Epithelial cell of prostate (primary cell): ENCODE measurements at regions not wholly inside any gene's neighbourhood (a gene's known extent, or its start where the extent isn't known, plus 50 kb on each side); places are given as distances from the start of the nearest gene placed in this dataset.

Experiments used
- DNase-seq: peaks from one replicate; pipeline ENCODE4 v3.0.0-alpha.2; 2011; ENCODE audit warnings: low read depth, low spot score
- H3K27ac ChIP-seq: fragments of 450-650 bp; 2 replicates; pipeline ENCODE4 v1.5.1; 2017; ENCODE audit warnings: mild to moderate bottlenecking

DNA sequence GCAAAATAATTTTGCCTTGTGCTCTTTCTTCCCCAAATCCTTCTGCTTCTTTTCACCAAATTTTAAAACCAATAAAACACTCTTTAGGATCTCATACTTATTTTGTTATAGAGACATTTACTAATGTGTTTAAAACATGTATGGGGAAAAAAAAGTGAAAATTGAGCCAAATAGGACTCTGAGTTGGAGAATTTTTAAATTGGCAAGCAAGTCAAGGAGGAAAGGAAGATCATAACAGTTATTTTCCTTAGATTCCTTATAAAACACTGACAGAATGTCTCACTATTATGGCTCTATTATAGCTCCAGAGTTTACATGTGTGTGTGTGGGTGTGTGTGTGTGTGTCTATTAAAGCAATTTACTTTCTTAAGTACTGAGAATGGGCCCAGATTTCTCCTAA lies 220.5 kb downstream of the SLC6A15 start:
- H3K27ac ChIP-seq, result no peak overlapping the region

DNA sequence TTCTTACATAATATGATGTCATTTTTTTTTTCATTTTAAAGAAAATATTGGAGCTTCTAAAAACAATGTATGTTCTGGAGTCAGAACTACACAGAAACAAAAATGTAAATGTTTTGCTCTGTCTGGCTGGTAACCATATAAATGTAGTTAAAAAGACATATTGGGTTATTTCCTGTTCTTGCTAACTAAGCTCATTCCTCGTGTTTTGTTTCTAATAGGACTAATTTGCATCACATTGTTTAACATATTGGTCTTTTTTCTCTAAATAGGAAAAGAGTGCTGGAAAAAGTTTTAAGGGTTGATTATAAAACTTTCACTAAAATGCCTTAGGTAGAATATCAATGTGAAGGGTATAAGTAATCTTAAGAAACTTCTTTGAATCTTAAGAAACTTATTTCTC lies 221.3 kb downstream of the SLC6A15 start:
- no peak for DNase-seq
- no peak overlapping the region for H3K27ac ChIP-seq

More for the DNA sequence above, 220.5 kb downstream of the SLC6A15 start:
- no peak for DNase-seq

DNA sequence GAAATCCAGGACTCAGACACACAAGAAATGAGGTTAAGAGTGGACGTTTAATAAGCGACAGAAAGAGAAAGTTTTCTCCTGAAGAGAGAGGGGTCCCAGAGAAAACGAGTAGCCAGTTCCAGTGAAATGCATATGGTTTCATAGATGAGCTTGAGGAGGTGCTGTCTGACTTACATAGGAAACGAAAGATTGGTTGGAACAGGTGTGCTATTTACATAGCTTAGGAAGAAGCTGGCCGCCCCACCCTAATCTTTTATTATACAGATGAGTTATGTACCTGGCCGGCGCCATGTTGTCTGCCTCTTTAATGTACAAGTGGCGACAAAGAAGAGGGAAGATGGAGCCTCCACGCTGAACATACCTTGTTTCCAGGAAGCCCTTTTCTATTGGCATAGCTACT lies 223.0 kb downstream of the SLC6A15 start:
- no peak overlapping the region for H3K27ac ChIP-seq
- DNase-seq, result no peak

DNA sequence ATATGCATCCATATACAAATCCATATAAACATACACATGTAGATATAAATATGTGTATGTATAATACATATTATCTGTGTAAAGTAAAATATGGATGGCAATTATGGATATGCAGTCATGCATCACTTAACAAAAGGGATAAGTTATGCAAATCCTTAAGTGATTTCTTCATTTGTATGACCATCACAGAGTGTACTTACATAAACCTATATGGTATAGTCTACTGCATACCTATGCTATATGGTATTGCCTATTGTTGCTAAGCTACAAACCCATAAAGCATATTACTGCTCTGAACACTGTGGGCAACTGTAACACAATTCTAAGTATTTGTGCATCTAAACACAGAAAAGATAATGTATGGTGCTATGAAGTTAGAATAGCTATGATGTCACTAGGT lies 227.2 kb downstream of the SLC6A15 start:
- no peak for DNase-seq

DNA sequence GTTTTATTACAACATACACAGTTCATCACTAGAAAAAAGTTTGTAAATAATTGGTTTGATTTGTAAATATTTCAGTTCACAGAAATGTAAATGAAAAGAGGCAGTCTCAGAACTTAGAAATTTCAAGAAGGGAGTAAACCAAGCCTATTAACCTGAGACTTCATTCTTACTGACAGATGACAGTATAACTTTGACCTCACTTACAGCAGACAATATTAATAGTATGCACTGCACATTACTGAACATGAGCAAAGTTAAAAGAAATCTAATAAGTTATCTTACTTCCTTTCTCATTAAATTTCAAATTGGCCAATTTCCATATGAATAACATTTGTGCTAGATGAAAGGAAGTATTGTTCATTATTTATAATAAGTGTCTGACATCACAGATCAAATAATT lies 235.8 kb downstream of the SLC6A15 start:
- no peak overlapping the region for H3K27ac ChIP-seq
- DNase-seq, result no peak

More for the DNA sequence above, 227.2 kb downstream of the SLC6A15 start:
- no peak overlapping the region for H3K27ac ChIP-seq

DNA sequence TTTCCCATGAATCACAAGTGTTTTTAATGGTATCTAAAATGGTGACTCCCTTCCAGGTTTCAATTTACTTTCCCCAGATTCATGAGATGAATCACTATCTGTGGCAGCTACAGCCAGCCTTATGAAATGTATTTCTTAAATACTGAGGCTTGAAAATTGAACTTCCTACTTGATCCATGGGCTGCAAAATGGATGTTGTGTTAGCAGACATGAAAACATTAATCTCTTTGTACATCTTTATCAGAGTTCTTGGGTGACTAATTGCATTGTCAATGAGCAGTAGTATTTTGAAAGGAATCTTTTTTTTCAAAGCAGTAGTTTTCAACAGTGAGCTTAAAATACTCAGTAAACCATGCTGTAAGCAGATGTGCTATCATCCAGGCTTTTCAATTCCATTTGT lies 250.8 kb downstream of the SLC6A15 start:
- H3K27ac ChIP-seq, result no peak overlapping the region
- no peak for DNase-seq

DNA sequence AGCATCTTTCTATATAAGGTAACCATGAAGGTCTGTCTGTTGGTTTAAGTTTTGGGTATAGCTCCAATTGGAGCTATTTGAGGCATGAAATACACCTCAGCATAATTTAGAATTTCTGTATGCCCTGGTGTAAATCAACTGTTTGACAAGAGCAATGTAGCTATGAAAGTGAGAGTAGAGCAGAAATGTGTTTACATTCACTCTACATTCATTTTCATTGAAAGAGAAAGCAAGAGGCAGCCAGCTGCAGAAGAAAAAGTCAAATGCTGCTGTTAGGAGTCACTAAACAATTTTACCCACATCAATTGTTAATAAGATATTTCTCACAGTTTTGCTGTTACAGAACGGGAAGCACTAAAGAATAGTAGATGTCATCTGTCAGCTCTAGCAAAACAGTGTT lies 252.5 kb downstream of the SLC6A15 start:
- H3K27ac ChIP-seq, result no peak overlapping the region
- no peak for DNase-seq

DNA sequence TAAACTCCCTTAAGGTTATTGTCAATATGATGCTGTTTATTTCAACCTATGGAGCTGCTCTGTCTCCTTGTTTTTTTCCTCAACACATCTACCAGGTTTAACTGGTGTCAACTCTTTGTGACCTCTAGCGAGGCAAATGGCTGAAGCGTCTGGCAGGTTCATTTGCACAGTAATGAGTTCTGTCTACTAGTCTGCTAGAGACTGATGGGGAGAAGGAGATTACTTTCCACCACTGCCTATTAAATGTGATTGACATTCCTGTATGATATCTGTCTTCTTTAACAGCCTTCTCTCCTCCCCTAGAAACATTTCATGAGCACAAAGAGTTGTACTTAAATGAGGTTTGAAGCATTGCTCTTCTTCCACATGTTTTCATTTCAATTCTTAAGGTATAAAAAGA lies 253.7 kb downstream of the SLC6A15 start:
- DNase-seq, result no peak
- no peak overlapping the region for H3K27ac ChIP-seq

DNA sequence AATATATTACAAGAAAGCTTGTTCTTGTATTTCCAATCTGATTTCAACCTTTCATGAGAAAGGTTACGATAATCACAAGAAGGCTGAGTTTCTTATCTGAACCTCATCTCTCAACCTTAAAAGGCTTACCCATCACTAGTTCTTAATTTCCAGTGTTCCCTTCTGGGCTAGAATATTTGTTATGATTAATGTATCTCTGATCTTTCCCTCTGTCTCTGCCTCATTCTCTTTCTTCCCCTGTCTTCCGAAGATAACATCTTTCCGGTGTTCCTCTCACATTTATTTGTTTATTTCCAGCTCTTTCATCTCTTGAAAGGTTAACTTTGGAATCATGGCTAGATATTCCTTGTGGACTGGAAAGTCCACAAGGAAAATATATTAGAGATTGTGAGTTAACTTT lies 255.9 kb downstream of the SLC6A15 start:
- DNase-seq, result no peak
- H3K27ac ChIP-seq, result no peak overlapping the region

DNA sequence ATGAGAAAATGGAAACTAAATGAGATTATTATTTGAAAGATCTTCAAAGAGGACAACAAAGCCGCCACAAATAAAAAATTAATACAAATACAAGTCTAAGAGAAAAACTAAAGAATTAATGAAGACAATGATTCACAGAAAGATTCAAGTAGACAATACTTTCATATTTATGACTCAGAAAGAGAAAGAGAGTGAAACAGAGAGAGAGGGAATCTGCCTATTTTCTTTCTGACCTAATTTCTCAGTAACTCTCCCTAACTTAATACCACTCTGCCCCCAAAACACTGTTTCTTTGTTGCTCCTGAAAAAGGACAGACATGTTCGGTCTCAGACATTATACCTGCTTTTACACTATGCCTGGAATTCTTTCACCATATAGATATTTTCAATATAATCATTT lies 259.1 kb downstream of the SLC6A15 start:
- no peak overlapping the region for H3K27ac ChIP-seq
- DNase-seq, result no peak

DNA sequence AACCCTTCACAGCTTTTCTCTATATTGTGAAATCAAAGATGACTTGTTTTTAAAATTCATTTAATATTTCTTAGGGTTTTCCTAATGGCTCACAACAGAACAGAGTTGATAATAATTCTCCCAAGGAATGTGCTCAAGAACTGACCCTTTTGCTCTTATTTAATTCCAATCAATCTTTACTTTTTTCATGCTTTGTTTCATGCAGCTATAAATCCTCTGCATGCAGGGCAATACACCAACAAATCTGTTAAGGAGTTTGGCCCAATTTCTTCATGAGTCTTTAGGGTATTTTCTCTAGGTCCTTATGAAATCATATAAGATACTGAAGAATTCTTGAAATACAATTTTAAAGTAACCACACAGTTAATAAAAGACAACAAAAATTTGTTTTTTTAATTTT lies 264.2 kb downstream of the SLC6A15 start:
- H3K27ac ChIP-seq, result no peak overlapping the region
- DNase-seq, result no peak

DNA sequence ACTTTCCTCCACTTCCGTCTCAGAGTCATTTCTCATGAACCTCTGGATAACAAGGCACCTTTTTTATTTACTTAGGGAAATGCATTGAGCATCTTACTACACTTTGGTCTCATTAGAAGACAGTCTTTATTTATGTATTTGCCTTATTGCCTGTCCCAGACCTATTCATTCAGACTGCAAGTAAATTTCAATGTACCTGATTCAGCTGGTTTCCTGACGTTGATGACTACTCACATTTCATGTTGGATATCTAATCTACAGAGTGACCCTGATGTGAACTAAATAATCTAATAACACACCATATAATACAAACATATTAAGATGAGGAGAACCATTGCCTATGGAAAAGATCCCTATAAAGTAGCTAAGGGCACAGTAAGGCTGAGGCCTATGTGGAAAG lies 267.7 kb downstream of the SLC6A15 start:
- no peak for DNase-seq
- no peak overlapping the region for H3K27ac ChIP-seq

DNA sequence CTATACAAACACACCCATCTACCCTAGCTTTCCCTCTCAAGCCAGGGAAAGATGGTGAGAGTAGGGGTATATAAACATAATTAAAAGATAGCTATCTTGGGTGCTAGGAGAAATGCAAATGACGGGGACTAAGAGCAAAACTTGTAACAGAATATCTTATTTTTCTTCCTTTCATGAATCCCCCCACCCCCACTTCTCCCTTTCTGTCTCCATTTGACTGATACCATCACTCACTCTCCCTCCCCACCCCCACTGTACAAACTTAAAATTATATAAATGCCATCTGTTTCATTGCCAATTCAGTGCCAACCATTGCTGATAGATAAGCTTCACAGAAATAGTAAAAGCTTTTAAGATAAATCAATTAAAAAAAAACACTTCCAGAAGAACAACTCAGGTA lies 268.6 kb downstream of the SLC6A15 start:
- no peak for DNase-seq
- no peak overlapping the region for H3K27ac ChIP-seq

DNA sequence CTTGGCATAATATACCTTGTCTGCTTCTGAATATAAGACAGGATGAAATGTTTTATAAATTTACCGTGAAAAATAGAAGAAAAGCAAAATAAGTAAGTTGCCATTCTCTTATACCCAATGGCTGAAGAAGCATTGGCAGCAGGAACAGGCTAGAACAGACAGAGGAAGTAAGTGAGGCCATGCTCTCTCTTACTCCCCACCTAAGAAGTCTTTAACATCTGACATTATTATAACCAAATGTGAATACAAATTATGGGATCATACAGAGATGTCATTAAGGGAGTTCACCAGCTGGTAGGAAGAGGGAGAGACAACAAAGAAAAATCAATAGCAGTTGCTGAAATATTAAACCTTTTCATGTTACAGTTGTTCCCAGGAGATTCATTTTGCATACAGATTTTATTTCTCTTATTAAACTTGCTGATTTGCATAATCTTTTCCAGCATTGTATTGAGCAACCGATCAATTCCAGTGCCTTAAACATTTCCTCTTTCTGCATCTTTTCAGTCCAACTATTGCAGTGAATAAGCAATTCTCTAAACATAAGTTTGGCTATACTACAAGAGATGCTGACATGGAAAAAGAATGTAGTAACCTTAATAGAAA lies 270.6 kb downstream of the SLC6A15 start:
- no peak for DNase-seq
- no peak overlapping the region for H3K27ac ChIP-seq

DNA sequence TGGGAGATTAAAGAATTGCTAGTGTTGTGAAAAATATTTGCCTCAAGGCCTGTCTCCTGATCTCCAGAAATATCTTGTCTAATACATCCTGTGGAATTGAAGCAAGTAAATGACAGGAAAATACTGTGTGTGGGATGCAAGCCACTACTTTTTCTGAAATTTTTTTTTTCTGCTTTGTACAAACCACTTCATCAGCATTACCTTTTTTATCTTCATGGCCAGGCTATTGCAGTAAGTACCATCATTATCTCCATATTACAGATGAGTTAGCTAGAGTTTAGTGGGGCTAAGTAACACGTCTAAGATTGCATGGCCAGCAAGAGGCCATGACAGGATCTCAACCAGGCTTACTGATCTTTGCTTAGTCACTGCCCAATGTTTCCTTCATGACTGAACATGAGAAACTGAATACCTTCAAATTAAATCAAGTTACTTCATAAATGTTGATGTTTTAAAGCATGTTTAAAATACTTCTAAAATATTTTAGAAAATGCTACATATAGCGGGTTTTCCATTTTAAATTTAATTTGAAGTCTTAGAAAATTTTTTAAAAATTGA lies 273.7 kb downstream of the SLC6A15 start:
- peak overlapping the region; percentile 67 for H3K27ac ChIP-seq
- peak; percentile 8 for DNase-seq

DNA sequence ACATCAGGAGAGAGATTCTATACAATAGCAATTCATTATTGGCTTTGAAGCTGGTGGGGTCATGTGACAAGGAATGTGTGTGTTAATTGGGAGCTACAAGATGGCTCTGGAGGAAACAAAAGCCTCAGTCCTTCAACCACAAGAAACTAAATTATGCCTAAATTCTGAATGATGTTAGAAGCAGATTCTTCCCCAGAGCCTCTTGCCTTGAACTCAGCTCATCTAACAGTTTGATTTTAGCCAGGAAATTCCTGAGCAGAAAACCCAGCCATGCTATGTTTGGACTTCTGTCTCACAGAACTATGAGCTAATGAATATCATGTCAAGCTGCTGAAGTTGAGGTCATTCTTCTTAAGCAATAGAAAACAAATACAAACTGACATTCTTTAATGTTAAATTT lies 274.7 kb downstream of the SLC6A15 start:
- DNase-seq, result no peak
- peak overlapping the region; percentile 67 for H3K27ac ChIP-seq

DNA sequence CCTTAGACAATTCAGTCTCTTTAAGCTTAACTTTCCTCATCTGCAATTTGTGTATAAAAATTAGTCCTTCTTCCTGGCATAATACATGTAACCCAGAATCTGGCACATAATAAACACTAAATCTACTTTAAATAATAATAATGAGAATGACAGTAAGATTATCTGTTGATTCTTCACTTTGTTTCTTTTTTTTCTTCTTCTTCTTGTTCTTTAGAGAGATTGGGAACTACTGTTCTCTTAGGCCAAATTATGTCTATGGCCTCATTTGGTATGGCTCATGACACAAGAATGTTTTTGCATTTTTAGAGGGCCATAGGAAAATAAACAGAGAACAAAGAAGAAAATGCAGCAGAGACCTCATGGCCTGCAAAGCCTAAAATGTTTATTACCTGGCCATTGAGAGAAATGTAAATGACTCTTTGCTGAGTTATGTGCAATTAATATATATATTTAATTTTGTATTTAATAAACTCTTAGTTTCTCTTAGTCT lies 275.8 kb downstream of the SLC6A15 start:
- no peak for DNase-seq
- H3K27ac ChIP-seq, result no peak overlapping the region

DNA sequence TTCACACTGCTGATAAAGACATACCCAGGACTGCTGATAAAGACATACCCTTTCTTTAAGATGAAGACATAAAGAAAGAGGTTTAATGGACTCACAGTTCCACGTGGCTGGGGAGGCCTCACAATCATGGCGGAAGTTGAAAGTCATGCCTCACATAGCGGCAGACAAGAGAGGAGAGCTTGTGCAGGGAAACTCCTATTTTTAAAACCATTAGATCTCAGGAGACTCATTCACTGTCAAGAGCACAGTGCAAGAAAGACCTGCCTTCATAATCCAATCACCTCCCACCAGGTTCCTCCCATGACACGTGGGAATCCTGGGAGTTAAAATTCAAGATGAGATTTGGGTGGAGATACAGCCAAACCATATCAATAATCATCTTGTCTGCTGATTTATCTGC lies 278.1 kb downstream of the SLC6A15 start:
- H3K27ac ChIP-seq, result no peak overlapping the region
- DNase-seq, result no peak

DNA sequence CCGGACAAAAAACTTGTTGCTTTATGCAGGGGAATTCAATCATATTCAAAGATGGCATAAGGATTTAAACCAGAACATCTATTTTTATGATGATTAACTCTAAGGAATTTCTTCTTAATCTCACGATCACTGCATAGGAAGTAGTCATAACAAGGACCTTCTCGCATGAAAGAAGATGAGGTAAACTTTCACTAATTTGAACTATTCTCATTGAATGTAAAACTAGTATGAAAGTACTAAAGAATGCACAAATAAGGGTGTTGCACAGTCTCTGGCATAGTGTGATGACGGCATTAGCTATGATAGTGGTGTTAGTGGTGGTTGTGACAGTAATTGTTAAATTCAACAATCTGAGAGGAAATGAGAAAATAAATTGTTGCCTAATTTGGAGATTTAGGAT lies 280.0 kb downstream of the SLC6A15 start:
- DNase-seq, result no peak
- H3K27ac ChIP-seq, result no peak overlapping the region

DNA sequence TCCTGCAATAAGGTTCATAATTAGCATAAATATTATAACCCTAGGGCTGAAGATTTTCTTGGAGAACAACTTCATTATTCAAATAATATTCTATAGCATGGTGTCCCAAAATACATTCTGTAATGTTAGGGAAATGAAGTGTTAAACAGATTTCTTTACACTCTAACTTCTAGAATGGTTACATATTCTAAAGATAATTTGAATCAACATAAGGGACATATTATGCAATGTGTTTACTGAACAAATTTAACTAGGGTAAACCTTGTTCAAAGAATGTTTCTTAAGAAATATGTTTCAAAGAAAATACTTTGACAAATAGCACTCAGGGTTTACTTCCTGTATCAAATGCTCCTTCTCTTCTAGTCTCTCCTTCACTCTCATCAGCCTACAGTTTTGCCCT lies 281.6 kb downstream of the SLC6A15 start:
- no peak overlapping the region for H3K27ac ChIP-seq
- no peak for DNase-seq

DNA sequence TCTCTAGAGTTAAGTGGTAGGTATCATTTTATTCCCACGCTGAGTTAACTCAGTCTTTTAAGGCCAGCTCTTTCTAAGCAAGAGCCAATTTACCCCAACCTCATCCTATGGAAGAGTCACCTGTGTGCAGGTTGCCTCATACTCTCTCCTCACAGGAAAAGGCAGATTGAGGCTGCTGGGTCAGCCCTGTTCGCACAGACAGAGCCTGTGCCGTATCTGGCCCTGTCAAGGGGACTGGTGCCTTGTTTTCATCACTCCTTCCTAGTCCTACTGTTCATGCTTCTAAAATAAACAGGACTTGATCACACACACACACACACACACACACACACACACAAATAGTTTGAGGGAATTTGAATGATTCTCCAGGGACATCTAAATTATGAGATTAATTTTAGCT lies 285.0 kb downstream of the SLC6A15 start:
- no peak overlapping the region for H3K27ac ChIP-seq
- no peak for DNase-seq

DNA sequence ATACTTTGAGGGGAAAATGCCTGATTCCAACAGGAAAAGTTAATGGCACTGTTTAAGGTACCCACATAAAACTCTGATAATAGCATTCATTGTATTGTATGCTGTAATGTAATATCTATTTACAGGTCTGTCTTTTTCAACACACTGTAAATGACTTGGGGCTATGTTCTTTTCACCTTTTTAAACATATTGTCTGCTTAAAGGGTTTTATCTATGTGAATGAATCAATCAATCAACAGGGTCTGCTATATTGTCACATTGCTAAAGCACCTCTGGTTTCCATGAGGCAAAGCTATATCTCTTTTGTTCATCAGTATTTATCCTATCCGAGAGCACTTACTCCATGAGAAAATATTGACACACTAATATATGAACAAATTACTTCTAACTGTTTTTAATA lies 288.0 kb downstream of the SLC6A15 start:
- DNase-seq, result no peak

More for the DNA sequence above, 288.0 kb downstream of the SLC6A15 start:
- no peak overlapping the region for H3K27ac ChIP-seq
